GM18517 (cell line): ENCODE measurements at regions not wholly inside any gene's neighbourhood (a gene's known extent, or its start where the extent isn't known, plus 50 kb on each side); places are given as distances from the start of the nearest gene placed in this dataset.
"Not testable (repeated sequence)": the region's sequence is repeated elsewhere in the genome, so short reads cannot be mapped to it uniquely, and the experiment has no call there.

Experiments
- ATAC-seq: cut with Tn5 transposase; IDR thresholded peaks from one replicate; pipeline ENCODE4 v1.9.1; 2021; ENCODE audit warnings: mild to moderate bottlenecking, moderate library complexity; ENCODE audit not compliant: unreplicated experiment

- not testable (repeated sequence) for ATAC-seq
Measured at GRCh38 chr3:182431972-182432371, 361.3 kb upstream of the ATP11B start.

DNA sequence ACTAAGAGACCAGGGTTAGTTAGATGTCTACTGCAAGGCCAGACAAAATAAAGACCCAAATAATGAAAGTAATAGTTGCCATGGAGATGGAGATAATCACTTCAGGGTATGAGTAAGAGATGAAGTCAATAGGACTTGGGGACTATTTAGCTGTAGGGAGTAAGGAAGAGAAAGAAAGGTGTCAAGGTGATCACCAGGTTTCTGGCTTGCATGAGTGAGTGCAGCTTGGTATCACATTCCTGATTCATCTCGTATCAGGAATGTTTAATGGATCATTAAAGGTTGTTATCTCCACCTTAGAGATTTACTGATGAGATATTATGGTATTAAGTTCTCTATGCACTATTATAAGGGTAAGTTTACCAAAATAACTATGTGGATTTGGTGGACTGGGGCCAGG is 357.4 kb upstream of the ATP11B start:
- ATAC-seq: no peak

DNA sequence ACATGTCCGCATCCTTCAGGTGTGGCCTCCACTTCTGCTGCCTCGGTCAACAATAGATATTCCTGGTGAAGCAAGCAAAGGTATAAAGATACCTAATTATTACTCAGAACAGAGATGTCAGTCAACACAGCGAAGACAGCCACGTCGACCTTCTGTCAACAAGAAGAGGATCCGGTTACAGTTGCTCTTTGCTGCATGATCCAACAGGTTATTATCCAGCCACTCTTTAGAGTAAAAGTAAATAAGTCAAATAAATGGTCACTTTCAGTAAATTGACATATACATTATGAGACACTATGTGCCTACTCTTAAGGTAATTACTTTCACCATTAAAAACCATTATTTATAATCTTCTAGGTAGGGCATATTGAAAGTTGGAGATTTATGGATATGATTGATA is 356.8 kb upstream of the ATP11B start:
- no peak for ATAC-seq

- no peak for ATAC-seq
Measured at GRCh38 chr3:182438398-182438797, 354.9 kb upstream of the ATP11B start.

DNA sequence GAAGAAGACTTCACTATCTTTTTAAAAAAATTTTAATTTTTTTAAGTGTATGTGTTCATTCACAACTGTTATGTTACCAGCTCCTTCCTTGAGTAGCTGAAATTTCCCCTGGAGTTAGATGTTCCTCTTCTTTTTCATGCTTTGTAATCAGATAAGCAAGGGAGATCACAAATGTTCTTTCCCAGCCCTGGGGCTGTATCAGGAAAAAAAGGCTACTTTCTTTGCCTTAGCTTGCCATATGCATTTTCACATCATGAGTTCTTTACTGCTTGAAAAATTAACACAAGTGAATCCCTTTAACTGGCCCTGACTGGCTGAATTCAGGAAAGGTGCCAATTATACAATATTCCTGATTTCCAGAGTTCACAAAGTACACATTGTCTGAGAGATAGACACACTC is 353.2 kb upstream of the ATP11B start:
- ATAC-seq: no peak

DNA sequence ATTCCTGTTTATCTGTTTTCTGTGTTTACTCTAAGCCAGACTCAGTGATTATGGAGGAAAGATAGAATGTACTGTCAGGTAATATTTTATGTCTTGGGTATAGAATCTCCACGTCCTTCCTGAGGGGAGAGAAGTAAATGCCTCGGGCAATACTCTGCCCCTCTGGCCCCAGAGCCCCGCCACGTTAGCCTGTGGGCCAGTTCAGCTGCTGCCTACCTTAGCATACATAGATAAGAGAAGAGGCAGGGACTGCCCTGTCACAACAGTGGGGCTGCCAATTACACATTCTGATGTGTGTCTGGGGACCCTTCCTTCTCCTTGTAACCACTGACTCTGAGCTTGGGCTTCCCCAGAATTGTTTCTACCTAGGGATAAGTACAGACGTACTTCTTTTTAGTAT is 347.7 kb upstream of the ATP11B start:
- no peak for ATAC-seq

DNA sequence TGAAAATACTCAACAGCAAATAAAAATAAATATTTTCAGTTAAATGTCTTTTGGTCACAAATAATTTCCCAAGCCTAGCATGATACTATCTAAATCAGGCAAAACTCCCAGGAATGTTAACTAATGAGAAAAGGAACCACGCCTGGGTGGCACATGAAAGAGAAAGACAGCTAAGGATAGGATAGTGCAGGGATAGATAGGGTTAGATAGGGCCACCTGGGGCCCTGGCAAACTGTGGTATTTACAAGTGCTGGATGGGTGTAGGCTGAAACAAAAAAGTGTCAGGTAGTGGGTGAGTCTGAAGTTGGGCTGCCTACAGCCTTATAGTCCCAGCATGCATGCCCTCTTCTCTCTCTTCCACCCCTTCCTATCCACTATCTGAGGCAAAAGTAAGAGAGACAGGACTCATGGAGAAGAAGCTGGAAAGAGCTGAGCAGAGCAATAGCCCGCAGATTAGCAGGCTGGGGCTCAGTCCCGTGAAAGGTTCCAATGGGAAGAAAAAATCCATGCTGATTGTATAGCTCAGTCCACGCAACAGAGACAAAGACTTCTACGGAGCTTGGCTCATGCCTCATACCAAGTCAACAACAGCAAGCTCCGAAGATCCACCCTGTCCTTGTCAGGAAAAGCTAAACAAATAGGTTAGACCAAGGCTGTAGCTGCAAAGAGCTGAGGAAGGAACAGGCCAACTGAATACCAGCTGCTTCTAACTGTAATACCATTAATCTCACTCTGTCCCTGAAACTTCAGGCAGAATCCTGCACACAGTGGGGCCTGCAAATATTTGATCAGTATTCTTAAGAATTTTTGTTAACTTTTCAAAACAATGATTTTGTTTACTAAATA is 342.1 kb upstream of the ATP11B start:
- ATAC-seq: no peak

- ATAC-seq: no peak
Measured at GRCh38 chr3:182451871-182452270, 341.4 kb upstream of the ATP11B start.

GRCh38 chr3:182455011-182455410 is 338.3 kb upstream of the ATP11B start:
- ATAC-seq: no peak

GRCh38 chr3:182460303-182460702 is 333.0 kb upstream of the ATP11B start:
- no peak for ATAC-seq

DNA sequence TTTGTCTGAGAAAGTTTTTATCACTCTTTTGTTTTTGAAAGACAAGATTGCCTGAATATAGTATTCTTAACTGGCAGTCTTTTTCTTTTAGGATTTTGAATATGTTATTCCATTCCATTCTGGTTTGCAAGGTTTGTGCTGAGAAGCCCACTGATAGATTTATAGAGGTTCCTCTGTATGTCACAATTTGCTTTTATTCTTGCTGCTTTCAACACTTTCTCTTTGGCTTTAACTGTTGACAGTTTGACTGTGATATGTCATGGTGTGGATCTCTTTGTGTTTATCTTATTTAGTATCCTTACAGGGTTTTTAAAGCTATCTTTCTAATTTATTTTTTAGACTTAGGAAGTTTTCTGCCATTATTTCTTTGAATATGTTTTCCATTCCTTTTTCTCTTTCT is 331.2 kb upstream of the ATP11B start:
- no peak for ATAC-seq

DNA sequence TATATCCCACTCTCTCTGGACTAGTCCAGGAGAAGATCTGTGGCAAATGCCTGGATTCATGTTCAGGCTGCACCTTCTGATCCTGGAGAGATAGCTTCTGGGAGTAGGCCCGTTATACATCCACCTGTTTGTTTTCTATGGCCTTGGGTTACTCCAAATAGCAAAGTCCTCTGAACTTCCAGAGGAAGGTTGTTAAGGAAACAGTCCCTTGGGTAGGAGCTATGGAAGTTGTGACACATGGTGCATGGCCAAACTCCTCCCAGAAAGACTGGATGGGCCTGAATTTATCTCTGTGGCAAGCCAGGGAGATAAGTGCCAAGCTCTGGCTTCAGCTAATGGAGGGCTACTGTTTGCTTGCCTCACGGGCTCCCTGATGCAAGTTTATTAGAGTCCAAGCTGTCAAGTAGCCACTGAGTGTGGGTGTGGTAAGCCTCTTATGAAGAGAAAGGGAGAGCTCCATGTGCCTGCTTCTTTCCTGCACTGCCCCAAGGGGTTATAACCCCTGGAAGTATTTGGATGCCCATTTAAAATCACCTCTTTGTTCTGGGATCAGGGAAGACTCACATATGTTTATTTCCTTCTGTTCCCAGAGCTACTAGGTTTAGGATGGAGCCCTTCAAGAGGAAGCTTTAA is 328.7 kb upstream of the ATP11B start:
- no peak for ATAC-seq

DNA sequence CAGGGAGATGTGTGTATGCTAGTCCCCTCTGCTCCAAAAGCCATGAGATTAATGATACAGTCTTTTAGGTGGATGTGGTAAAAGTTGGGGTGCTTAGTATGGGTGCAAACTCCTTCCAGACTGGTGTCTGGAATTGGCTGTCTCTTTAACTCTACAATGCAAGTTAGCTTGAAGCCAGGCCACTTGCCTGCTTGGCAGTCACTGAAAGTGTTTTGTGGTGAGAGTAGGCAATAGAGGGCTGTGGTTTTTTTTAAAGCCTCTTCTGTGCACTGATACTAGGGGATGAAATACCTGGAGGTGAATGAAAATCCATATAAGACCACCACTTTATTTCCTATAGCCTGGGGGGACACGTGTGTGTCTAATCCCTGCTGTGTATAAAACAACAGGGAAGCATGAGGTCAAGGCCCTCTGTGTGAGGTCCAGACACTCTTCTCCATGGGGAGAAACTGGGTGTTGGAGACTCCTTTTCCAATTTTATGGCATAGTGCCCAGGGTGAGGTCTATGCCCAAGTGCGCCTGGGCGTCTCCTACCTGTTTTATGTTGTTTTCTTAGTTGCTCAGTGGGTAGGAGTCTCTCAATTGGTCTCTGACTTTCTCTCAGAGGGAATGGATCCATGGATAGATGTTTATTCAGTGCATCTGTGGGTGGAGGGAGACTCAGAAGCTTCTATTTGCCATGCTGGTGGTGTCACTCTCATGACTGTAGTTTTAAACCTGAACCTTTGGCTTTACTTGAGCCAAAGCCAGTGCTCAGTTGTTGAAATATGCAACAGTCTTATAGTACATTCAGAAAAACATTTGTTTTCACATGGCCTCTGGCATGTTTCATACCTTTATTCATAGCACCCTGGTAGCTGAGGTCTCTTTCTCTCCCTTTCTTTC is 327.8 kb upstream of the ATP11B start:
- no peak for ATAC-seq

DNA sequence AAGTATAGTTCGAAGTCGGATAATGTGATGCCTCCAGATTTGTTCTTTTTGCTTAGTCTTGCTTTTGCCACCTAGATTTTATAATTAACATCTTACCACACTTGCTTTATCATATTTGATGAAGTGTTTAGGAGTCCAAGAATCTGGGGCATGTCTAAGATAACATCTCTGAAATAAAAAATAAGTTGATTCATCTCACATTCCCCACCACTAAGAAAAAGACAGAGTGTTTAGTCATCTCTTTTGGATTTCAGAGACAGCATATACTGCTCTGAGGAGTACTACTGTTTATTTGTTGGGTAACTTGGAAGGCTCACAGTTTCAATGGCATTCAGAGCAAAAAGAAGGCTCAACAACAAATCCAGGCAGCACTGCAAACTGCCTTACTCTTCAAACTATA is 324.2 kb upstream of the ATP11B start:
- ATAC-seq: no peak

GRCh38 chr3:182470187-182470586 is 323.1 kb upstream of the ATP11B start:
- no peak for ATAC-seq

GRCh38 chr3:182473191-182473710 is 320.1 kb upstream of the ATP11B start:
- no peak for ATAC-seq

- ATAC-seq: no peak
Measured at GRCh38 chr3:182478369-182478768, 314.9 kb upstream of the ATP11B start.

DNA sequence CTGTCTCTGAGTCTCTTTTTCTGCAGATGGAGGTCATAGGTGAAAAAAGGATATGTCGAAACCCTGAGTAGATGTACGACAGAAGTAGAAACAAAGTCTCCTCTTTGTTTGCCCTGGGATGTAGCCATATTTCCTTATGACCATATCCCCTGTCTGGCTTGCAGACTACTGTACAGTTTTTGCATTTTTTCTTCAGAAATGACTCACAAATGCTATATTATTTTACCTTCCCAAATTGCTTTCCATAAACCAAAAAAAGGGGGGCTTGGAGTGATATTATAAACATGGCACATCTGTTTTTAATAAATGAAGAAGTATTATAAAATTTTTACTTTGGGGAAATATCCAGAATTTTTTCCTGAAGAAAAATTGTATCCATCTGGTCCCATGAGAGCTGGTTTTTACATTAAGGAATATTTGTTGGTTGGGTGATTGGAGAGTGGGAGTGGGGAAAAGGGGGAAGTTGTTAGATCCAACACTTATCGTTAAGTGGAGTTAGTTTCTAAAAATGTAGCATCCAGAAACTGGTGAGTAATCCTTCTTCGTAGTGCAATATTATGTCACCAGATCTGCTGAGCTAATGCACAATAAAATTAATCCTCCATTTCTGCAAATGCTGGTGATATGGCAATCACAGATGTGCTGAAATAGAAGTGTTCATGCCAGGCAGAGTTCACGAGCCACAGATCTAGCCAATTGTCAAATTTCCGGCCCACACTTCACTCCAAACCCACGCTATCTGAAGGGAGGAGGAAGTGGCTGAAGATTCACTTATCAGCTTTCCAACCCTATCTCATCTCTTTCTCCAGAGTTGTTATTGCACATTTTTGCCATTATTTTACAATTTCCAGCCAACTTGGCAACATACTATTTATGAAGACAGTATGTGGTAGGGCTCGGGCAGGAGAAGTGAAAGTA is 313.6 kb upstream of the ATP11B start:
- ATAC-seq: no peak

DNA sequence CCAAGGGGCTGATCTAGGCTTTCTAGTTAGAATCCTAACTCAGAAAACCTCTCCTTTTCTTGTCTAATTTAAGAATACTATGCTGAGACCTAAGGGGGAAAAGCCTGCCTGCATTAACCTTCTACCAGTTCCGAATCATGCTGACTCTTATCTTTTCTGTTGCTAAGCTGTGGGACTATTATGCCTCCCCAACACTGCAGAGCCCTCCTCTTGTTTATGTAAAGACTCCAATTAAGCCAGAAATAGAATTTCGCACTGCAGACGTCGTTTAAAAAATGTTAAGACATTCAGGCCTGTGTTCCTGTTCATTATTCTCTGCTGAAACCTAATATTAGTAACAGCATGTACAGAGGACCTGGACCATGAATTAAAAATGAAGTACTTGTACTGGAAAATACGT is 310.6 kb upstream of the ATP11B start:
- ATAC-seq: no peak

DNA sequence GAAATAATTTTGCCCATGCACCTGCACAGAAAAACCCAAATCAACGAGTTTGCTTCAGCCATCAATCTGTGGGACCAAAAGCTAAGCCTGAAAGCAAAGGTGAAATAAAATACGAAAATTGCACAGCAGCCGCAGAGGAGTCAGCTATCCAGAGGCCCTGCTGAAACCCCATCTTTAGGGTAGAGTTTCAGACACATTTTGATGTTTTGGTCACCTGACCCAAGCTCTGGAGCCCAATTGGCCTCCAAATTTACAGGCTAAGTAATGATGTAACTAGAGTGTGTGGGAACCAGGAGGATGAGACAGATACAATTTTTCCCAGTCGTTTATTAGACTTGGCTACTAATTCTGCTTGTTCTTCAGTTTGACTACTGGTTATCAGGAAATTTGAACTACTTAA is 308.6 kb upstream of the ATP11B start:
- no peak for ATAC-seq
